ENCODE measurements at regions not wholly inside any gene's neighbourhood (a gene's known extent, or its start where the extent isn't known, plus 50 kb on each side); places are given as distances from the start of the nearest gene placed in this dataset.
A peak's percentile ranks its signal among the peaks of the same experiment; 100 is the strongest.

- TF ChIP-seq AR (CRISPR knock-in tag; IDR thresholded peaks at IDR 0.05) (no peak), ZMAT4 (CRISPR knock-in tag; IDR thresholded peaks at IDR 0.05) (no peak), ZNF512 (CRISPR knock-in tag; IDR thresholded peaks at IDR 0.05; ENCODE audit: borderline replicate concordance) (no peak), SP1 (CRISPR knock-in tag; conservative IDR thresholded peaks at IDR 0.05) (no peak)
Observed at GRCh38 chr2:22213237-22213636, 1089.5 kb downstream of the TDRD15 start (continued).

- Mint-ChIP-seq H3K27me3 (ENCODE audit: low read depth) (no peaks in the 10 kb centered on the region), H3K4me3 (no peak overlapping the region), H3K27ac (no peak overlapping the region), H3K9me3 (peaks cover 2% of the 10 kb centered on the region; the same call in 1 of the 2 replicates), H3K4me1 (peaks cover 13% of the 10 kb centered on the region), H3K36me3 (no peaks in the 10 kb centered on the region)
- CTCF ChIA-PET, result interaction anchor here (1.4 kb wide), 2 partner anchors 17 to 793 kb away, joined by 3 read pairs; no protein-coding TSS in a partner anchor
- ATAC-seq (peak; percentile 69), DNase-seq (ENCODE audit: low spot score) (no peak)
- no peak for TF ChIP-seq TP53 (CRISPR knock-in tag; IDR thresholded peaks at IDR 0.05)
- TF ChIP-seq HMGA2 (CRISPR knock-in tag; IDR thresholded peaks at IDR 0.05), result no peak
- TF ChIP-seq E2F4 (CRISPR knock-in tag; IDR thresholded peaks at IDR 0.05; ENCODE audit: borderline replicate concordance, low read depth), result no peak
- TF ChIP-seq RELA (CRISPR knock-in tag; IDR thresholded peaks at IDR 0.05; ENCODE audit: borderline replicate concordance), result no peak
- no peak for TF ChIP-seq GABPB1 (CRISPR knock-in tag; IDR thresholded peaks at IDR 0.05)
- no peak for TF ChIP-seq IRF1 (CRISPR knock-in tag; IDR thresholded peaks at IDR 0.05)
- no peak for TF ChIP-seq ATF3 (CRISPR knock-in tag; conservative IDR thresholded peaks at IDR 0.05)
- no peak for TF ChIP-seq FOXP4 (CRISPR knock-in tag; IDR thresholded peaks at IDR 0.05)
- TF ChIP-seq CTCF (IDR thresholded peaks at IDR 0.05), result 0 out of 2 replicates have a peak, but pooled peaks have one; percentile 17
- POLR2A ChIA-PET, result no interaction called here
Observed at GRCh38 chr2:22215517-22215916, 1091.7 kb downstream of the TDRD15 start.

Measured in WTC11 (cell line).